Stimulated activated CD8-positive, alpha-beta memory T cell treated with anti-CD3 and anti-CD28 coated beads, Interleukin-4, amount 100 ng/mL, for 24 hours (primary cell): ENCODE measurements at regions not wholly inside any gene's neighbourhood (a gene's known extent, or its start where the extent isn't known, plus 50 kb on each side); places are given as distances from the start of the nearest gene placed in this dataset.
"Not testable (repeated sequence)": the region's sequence is repeated elsewhere in the genome, so short reads cannot be mapped to it uniquely, and the experiment has no call there.

Source experiments
- DNase-seq: peaks from one replicate; pipeline ENCODE4 v3.0.0-alpha.2; 2020; ENCODE audit warnings: low read depth

DNA sequence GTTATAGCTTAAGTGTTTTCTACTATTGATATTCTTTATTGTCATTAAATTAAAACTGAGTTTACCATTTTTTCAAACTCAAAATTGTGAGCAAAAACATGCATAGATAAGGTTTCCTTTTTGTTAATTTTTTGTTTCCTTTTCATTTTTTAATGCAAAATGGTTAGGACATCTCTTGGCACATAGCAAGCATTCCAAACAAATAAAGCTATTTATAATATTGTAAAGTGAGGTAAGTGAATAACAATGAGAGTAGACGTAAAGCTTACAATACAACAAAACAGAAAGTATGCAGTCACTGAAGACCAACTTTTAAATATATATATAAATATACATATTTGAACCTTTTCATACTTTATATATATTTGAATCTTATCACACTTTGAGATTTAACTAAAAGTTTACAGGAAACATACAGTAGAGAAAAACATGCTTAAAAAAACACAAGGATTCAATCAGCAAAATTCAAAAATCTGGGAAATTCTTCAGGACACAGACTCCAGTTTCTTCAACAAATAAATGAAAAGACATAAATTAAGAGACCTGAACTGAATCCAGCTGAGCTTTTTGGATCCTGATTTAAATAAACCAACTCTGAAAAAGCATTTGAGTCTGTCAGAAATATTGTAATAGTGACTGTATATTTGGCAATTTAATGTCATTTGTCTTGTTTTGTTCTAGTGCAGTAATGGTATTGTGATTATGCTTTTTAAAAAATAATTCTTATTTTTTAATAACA, 67.5 kb upstream of the SAMSN1 start:
- no peak for DNase-seq

DNA sequence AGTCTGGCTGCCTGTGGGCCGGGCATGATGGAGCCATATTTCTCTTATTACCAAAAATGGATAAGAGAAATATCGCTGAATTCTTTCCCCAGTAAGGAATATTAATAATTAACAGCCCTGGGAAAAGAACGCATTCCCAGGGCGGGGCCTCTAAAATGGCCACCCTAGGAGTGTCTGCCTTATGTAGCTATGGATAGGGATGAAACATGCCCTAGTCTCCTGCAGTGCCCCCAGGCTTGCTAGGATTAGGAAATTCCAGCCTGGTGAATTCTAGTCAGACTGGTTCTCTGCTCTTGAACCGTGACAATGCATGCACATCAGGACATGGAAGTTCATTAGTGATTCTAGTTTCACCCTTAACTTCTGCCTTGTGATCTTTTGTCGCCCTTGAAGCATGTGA, 64.0 kb upstream of the SAMSN1 start:
- DNase-seq, result not testable (repeated sequence)

DNA sequence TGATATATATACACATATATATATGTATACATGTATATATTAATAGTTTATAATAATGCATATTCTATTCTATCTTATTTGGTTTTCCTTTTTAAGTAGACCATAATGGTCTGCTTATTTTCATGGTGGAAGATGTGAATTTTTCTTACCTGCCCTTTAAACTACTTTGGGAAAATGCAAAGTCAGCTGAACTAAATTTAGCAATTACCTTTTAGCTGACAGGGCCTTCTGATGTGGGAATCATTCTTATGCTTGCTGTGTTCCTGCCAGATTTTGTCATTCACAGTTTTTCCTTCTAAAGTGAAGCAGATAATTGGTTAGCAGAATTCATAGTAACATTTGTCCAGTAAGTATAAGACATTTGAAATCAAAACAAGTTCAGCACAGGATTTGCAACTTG, 63.2 kb upstream of the SAMSN1 start:
- no peak for DNase-seq

GRCh38 chr21:14607262-14607661, 61.1 kb upstream of the SAMSN1 start:
- DNase-seq, result no peak

DNA sequence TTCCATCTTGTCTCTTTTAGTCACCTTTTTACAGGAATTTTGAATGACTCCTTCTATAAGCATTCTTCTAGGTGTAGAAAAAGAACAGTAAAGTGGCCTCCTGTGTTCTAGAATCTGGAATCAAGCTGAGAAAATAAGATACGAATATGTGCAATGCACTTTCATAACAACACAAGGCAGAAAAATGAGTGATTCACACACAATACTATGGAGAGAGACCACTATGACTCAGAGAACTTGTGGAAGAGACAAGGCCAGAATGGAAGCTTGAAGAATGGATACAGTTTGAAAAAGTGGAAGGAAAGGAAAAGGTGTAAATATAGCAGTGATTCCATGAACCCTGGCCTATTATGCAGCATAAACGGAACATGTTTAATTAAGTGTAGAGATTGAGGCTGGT, 57.1 kb upstream of the SAMSN1 start:
- DNase-seq, result no peak

GRCh38 chr21:14602382-14602958, 56.4 kb upstream of the SAMSN1 start:
- no peak for DNase-seq

DNA sequence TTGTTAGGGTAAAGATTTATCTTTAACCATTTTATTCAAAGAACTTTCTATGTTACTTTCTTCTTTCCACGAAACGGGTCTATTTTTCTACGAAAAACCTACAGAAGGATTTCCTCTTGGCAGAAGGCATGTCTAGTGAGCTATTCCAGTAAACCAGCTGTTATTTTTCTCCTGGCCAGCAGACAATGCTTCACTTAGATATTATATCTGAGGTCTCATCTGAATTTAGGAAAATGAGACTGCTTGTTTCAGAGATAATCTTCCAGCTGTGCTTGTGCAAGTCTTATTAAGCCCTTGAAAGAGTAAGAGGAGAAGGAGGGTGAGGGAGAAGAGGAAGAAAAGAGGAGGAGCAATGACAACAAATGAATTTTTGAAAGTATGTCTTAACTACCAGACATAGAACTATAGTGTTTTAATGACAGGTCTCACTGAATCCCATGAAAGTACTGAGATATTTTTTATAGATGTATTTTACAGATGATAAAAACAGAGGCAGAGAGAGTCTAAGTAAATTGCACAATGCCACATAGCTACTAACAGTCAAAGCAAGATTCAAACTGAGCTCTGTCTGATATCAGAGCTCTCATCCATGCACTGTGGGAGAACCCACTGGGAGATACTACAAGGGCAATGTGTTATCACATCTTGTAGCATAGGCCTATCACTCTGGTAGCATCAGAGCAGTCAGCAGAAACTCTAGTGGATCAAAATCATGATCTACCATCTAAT, 54.6 kb upstream of the SAMSN1 start:
- DNase-seq, result no peak

DNA sequence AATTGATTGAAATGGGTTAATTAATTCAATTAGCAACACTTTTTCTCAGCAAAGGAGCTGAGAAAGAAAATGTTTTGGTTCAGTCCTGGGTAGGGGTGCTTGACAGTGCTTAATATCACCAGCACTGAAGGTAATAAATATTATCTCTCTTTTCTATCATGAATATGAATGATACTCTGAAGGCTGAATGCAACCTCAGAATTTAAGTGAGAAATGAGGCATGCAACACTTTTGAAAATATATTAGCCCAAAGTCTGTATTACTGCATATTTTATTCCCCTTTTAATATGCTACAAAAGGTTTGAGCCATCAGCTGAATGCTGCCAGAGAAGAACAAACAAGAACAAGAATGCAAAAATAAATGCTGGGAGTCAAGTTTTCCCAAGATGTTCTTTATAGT, 52.0 kb upstream of the SAMSN1 start:
- DNase-seq, result no peak
